GM21576 (cell line): ENCODE measurements at regions not wholly inside any gene's neighbourhood (a gene's known extent, or its start where the extent isn't known, plus 50 kb on each side); places are given as distances from the start of the nearest gene placed in this dataset.

Experiments
- ATAC-seq: cut with Tn5 transposase; IDR thresholded peaks from one replicate; pipeline ENCODE4 v1.9.1; 2021; ENCODE audit warnings: mild to moderate bottlenecking, moderate library complexity; ENCODE audit not compliant: unreplicated experiment

GRCh38 chr22:49096476-49096875 lies 731.2 kb downstream of the BRD1 start:
- ATAC-seq, result no peak

GRCh38 chr22:49095366-49095765 lies 732.3 kb downstream of the BRD1 start:
- no peak for ATAC-seq

GRCh38 chr22:49094858-49095257 lies 732.8 kb downstream of the BRD1 start:
- ATAC-seq, result no peak

- no peak for ATAC-seq
Measured at GRCh38 chr22:49094151-49094550, 733.5 kb downstream of the BRD1 start.

DNA sequence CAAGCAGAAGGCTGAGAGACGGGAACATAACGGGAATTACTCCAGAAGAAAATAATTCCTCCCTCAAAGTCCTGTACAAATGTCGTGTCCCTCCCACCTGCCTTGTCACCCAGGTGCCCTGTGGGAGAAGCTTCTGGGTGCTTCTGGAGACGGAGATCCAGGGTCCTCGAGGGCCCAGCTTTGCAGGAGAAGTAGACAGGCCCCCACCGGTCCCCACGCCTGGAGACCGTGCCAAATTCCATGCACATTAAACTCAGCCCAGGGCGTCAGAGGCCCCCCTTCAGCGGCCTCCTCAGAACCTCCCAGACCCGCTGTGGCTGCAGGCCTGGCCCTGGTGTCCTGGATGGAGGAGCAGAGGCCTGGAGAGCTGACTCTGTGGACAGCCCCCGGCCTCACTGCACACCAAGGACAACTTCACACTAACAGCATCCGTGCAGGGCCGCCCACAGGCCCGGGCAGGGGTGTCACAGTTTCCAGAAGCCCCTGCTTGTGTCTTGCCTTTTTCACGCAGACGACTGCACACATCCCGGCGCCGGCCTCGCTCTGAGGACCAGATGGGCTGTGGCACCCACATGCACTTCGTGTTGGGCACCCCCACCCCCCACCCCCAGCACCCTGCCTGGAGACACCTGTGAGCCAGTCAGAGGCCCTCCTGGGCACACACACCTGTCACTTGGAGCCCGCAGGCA lies 734.3 kb downstream of the BRD1 start:
- no peak for ATAC-seq

- no peak for ATAC-seq
Measured at GRCh38 chr22:49092716-49093115, 735.0 kb downstream of the BRD1 start.

DNA sequence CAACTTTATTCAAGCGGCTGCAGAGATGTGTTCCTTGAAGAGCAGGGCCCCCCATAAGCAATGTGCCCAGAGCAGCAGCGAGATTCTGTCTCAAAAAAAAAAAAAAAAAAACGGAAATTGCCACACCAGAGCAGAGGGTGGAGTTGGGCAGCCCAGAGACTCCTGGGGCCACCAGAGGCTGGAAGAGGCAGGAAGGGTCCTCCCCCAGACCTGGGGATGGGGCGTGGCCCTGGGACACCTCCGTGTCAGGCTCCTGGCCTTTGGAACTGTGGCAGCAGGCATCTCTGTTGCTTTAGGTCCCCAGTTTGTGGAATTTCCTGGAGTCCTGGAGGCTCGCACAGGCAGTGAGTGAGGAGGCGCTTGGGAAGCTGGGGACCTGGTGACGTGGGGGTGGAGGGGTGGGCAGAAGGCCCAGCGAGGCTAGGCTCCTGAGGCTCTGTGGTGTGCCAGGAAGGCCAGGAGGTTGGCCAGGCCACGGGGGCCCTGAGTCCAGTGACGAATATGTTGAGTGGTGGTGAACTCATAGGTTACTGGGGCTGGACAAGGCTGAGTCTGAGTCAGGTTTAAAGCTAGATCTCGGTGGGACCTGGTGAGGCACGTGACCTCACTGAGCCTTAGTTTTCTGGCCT lies 735.6 kb downstream of the BRD1 start:
- no peak for ATAC-seq

- ATAC-seq, result no peak
Measured at GRCh38 chr22:49091451-49091850, 736.2 kb downstream of the BRD1 start.

GRCh38 chr22:49090853-49091135 lies 736.9 kb downstream of the BRD1 start:
- no peak for ATAC-seq

DNA sequence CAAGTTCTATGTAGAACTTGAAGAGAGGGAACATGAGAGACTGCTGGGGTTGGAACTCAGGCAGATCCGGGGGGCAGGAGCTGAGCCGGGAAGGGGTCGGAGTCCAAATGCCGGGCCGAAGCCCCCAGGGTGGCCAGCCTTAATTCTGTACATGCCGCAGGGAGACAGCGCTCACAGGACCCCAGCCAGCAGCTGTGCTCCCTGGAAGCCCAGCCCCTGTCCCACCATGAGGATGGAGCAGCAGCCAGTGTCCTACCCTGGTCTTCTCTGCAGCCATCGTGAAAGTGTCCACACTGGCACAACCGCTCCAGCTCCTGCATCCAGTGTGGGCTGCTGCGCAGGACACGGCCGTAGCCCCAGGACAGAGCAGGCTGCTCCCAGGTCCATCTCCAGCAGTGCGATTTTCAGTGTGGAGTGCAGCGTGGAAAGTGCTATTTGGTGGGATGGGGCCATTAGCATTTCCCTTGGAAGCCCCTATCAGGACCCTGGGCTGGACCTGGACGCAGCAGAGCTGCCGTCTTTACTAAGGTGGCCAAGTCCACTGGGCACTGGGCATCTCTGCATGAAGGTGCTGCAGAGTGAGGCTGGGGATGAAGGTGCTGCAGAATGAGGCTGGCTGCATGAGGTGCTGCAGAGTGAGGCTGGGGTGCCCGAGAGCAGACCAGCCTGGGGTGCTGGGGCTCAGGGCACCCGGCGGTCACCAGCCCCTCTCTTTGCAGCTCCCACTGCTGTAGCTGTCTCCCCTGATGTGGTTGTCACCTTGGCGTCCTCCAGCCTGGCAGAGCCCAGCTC lies 737.4 kb downstream of the BRD1 start:
- no peak for ATAC-seq

- no peak for ATAC-seq
Measured at GRCh38 chr22:49088801-49089791, 738.6 kb downstream of the BRD1 start.

DNA sequence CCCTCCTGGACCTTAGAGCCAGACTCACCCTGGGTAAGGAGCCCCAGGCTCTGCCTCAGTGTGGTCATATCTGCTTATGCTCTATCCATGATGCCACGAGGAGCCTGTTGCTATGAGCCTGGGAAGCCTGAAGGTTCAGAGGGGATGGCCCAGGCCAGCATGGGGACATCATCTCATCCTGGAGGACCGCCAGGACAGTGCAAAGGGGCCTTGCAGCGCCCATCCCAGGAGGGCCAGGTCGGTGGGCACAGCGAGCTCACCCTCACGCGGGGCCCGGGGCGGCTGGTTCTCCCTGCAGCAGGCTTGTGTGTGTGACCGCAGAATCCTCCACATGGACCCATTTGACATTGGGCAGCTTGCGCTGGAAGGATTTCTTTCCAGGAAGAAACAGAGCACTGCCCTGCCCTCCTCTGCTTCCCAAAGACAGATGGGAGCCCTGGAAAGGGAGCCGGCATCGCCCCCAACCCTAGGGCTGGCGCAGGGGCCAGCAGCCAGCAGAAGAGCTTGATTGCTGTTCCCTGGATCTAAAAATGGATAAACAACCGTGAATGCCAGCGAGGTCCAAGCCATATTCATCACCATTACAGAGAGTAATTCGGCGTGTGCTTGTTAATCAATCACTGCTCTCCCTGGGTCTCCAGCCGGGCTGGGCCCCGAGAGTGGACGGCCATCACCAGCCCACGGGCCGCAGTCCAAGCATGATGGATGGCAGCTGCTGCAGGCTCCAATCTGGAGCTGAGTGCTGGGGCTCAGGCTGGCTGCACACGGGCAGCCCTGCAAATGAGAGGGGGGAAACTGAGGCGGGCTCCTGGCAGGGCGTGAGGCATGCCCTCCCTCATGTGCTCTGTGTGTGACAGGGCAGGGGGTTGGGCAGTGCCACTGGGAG lies 739.7 kb downstream of the BRD1 start:
- no peak for ATAC-seq

GRCh38 chr22:49087198-49087597 lies 740.5 kb downstream of the BRD1 start:
- ATAC-seq, result no peak

- ATAC-seq, result no peak
Measured at GRCh38 chr22:49086606-49087157, 741.0 kb downstream of the BRD1 start.

- no peak for ATAC-seq
Measured at GRCh38 chr22:49086181-49086580, 741.5 kb downstream of the BRD1 start.

GRCh38 chr22:49084206-49084605 lies 743.5 kb downstream of the BRD1 start:
- no peak for ATAC-seq

DNA sequence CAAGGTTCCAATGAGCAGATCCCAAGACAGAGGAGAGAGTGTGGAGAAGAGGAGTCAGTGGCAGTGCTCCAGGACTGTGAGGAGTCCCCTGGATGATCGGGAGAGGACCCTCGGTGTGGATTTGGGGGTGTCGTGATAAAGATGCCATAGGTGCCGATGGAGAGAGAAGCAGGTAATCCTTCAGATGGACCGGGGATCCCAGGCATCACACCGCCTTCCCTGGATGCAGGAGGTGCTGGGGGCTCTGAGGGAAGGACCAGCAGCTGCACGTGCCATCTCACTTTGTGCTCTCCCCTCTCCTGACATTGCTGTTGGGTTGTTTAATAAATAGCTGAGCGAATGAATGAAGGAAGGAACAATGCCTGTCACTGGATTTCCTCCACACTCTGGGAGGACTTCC lies 744.1 kb downstream of the BRD1 start:
- ATAC-seq, result no peak

- no peak for ATAC-seq
Measured at GRCh38 chr22:49082451-49082850, 745.2 kb downstream of the BRD1 start.

DNA sequence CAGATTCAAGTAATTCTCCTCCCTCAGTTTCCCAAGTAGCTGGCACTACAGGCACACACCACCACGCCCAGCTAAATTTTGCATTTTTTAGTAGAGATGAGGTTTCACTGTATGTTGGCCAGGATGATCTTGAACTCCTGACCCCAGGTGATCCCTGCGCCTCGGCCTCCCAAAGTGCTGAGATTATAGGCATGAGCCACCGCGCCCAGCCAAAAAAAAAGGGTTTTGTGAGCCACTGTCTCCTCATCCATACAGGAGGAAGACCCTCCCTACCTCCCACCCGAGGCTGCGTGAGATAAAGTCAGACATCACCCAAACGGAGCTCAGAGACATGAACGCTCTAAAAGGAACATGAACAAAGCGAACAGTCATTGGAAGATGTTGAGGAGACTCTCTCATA lies 745.7 kb downstream of the BRD1 start:
- ATAC-seq, result no peak

DNA sequence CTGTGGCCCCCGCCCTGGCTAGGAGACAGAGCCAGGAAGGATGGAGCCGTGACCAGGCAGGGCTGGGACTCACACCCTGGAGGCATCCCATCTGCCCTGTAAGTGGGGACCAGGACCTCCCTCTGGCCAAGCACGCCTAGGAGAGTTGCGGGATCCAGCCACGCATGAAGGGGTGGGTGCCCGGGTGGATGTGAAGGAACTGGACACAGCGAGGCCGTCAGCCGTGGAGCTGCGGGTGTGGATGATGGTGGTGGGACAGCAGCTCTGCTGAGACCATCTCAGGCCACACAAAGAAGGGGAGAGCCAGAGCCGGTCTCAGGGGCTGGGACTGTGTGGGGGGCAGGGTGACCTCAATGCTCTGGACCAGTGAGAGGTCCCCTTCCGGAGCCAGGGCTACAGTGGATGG lies 746.4 kb downstream of the BRD1 start:
- no peak for ATAC-seq
